ENCODE measurements at regions not wholly inside any gene's neighbourhood (a gene's known extent, or its start where the extent isn't known, plus 50 kb on each side); places are given as distances from the start of the nearest gene placed in this dataset.
"Not testable (repeated sequence)": the region's sequence is repeated elsewhere in the genome, so short reads cannot be mapped to it uniquely, and the experiment has no call there.

DNA sequence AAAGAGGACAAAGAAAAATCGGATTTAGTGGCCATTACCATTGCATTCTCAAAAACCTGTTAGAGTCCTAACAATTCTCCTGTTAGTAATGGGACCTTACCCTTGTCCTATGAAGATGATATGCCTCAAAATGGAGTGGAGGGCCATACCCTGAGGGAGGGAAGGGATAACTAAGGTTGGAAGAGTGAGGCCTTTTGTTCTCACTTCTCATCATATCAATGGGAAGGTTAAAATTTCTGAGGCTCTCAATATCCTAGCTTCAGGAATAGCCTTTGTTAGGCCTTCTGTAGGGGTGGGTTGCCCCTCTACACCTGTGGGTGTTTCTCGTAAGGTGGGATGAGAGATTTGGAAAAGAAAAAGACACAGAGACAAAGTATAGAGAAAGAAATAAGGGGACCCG, 109.4 kb upstream of the SGIP1 start:
- DNase-seq: not testable (repeated sequence)

DNA sequence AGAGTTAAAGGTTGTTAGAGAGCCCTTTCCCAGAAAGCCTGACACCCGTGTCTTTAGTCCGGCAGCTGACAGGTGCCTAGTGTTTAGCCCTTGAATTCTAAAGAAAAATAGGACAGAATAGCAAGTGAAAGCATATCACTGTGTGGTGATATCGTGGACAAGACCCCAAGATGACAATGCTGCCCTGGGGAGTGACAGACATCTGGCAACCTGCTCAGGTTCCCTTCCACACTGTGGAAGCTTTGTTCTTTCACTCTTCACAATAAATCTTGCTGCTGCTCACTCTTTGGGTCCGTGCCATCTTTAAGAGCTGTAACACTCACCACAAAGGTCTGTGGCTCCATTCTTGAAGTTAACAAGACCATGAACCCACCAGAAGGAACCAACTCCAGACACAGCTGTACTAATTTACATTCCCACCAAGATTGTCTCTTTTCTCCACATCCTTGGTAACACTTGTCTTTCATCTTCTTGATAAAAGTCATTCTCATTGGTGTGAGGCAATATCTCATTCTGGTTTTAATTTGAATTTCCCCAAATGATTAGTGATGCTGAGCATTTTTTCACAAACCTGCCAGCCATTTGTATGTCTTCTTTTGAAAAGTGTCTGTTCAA, 107.6 kb upstream of the SGIP1 start:
- no peak for DNase-seq

DNA sequence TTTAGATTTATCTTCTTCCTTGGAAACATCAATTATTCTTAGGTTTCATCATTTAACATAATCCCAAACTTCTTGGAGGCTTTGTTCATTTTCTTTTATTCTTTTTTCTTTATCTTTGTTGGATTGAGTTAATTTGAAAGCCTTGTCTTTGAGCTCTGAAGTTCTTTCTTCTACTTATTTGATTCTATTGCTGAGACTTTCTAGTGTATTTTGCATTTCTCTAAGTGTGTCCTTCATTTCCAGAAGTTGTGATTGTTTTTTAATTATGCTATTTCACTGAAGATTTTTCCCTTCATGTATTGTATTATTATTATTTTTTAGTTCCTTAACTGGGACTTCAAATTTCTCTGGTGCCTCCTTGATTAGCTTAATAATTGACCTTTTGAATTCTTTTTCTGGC, 103.1 kb upstream of the SGIP1 start:
- DNase-seq: not testable (repeated sequence)

DNA sequence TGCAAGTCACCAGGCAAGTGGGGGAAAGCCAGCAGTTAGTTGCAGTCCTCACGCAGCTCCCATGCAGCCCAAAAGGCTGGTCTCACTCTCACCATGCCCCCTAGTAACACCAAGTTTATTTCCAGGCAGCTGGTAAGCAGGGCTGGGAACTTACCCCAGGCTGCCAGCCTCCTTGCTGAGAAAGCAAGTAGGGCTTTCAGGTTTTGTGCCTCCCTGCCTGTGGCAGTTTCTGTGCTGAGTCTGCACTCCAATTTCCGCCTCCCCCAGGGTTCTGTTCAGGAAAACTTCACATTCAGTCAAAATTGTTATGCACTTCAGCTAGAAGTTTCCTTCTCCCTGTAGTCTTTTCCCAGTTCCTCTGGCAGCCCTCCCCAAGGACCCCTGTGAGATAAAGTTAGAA, 102.0 kb upstream of the SGIP1 start:
- DNase-seq: no peak

DNA sequence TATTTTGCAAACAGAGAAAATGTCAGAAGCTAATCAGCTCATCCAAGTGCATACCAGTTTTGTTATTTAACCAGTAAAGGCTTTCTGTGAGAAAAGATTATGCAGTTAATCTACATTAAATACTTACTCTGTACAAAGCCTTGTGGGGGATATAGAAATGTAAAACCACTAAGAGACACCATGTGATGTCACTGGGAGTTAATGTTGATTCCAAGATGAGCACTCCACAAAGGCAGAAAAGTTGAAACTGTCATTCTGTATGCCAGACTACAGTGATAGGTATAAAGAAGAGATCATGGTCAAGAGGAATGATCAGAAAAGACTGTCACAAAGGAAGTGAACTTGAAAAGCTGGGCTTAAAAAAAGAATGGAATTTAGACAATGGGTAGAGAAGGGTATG, 100.3 kb upstream of the SGIP1 start:
- no peak for DNase-seq

DNA sequence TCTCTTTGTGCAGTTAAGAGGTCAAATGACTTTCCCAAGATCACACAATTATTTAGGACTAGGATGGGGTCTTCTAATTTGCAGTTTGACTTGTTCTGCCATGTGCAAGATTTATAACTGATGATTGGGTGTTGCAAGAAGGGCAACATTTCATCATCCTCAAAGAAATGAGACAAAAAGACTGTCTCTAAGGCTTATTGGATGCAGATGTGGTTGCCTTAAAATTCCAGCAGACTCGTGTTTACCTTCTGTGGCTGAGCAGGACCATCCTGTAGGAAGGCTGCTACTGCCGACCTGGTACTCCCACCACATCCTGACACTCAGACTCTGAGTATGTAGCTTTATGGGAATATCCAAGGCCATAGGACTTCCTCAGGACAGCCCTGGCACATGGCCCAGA, 99.9 kb upstream of the SGIP1 start:
- no peak for DNase-seq

DNA sequence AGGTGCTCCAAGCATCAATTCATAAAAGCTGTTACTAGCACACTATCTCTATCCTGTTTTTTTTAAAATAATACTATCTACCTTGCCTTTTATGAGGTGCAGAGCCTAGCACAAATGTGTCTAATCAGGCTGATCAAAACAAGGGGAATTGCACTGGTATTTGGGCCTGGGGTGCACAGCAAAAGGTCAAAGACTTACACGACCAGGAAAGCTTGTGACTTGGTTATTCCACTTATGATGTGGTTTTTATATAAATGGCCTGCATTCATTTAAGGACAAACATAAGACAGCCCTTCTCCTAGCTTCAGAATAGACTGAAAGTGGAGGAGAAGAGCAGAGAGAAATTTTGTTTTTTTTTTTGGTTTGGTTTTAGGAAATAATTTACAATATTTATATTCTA, 98.4 kb upstream of the SGIP1 start:
- DNase-seq: no peak

DNA sequence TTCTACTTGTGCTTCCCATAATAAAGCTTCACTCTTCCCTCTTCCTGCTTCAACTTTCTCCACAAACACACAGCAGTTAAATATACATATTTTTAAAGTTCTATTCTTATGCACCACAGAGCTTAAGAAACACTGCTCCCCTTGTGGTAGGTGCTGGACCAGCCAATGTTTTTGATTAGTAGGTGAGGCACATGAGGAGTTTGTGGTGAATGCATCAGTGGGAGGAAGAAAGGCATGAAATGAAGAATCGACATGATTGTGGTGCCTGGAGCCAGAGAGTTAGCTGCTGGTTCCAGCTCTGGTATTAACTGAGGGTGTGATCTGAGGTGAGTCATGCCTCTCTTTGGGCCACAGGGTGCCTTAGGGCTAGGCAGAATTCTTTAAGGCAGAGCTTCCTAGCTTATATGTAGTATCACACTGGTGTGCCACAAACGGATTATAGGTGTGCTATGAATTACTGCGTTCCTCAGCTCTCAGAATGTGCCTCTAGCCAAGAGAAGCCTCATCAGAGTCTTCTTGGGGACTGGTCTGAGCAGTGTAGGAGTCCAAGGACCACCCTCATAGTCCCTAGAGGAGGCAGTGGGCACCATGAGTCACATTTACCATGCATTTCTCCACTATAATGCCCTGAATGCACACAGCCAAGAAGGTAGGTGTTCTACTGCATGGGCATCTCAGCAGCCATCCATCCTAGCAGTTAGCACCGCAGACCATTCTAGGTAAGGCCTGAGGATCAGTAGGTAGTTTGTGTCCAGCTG, 97.4 kb upstream of the SGIP1 start:
- no peak for DNase-seq

DNA sequence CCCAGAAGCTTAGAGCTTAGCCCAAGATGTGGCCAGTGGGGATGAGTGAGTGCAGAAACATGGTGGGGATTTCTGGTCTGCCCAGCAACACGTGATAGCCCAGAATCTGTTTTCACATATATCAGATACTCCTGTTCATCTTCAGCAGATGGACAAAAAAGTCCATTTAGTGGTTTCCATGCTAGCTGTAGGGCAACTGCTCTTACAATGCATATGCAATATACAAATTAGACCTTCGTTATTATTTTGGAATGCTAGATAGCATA, 96.9 kb upstream of the SGIP1 start:
- no peak for DNase-seq

DNA sequence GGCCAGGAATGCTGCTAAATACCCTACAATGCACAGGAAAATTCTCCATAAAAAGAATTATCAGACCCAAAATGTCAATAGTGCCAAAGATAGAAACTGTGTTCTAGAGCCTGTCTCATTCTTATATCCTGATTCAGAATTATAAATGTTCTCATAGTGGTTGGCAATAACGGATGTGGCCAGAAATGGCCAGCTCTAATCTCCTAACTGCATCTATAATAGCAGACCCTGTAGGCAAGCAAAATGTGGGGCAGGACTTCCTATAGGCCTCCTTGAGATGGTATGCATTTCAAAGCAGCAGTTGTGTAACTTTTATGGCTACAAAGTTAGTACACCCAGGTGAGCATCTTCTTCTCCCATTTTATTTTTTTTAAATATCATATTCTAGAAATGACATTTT, 95.9 kb upstream of the SGIP1 start:
- no peak for DNase-seq

DNA sequence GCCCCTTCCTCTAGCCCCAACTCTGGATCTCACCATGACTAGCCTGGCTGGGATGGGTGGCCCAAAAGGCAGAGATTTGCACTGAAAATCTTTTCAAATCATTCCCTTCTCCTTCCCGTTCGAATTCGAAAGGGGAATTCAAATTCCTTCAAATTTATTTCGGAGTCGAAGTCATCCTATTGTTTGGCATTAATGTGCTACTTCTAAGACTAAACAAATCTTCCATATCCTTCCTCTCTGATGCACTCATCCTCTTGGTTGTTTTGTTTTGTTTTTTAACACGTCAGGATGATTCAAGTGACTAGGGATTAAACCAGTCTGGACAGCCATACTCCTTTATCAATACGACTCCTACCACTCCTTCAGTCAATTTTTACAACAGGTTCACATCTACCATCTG, 95.5 kb upstream of the SGIP1 start:
- DNase-seq: no peak

DNA sequence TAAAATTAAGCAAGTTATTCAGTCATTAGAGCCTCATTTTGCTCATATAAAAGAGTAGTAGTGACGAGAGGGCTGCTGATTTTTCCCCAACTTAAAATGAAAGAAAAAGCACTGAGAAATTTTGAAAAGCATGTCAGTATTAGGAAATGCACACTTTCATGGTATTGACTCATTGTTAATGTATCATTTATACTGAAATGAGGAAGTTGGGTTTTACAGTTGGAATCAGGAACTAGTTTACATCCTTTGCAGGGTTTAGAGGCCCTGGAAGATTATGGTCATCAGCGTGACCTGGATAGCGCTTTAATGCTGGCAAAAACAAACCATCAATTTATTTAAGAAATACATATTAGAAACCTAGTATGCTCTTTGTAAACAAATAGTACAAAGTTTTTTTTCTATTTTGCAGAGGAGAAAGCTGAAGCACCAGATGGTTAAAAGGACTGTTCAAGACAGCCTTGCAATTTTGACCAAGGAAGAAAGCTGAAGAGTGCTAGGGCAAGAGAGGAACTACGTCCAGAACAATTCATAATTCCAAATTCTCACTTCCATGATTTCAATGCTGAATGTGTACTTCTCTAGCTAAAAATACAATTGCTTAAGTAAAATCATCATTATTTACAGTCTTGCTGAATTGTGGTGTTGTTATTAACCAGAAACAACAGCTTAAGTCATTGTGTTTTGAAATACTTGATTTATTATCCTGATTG, 94.8 kb upstream of the SGIP1 start:
- no peak for DNase-seq

DNA sequence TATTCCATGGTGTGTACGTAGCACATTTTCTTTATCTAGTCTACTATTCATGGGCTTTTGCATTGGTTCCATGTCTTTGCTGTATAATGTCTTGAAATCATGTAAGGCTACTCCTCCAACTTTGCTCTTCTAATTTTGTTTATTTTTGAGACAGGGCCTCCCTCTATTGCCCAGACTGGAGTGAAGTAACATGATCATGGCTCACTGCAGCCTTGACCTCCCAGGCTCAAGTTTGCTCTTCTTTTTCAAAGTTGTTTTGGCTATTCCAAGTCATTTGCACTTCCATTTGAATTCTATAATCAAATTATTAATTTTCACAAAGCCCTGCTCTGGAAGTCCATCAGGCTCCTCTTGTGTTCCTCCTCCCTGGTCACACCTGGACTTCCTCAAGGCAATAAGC, 90.2 kb upstream of the SGIP1 start:
- no peak for DNase-seq

DNA sequence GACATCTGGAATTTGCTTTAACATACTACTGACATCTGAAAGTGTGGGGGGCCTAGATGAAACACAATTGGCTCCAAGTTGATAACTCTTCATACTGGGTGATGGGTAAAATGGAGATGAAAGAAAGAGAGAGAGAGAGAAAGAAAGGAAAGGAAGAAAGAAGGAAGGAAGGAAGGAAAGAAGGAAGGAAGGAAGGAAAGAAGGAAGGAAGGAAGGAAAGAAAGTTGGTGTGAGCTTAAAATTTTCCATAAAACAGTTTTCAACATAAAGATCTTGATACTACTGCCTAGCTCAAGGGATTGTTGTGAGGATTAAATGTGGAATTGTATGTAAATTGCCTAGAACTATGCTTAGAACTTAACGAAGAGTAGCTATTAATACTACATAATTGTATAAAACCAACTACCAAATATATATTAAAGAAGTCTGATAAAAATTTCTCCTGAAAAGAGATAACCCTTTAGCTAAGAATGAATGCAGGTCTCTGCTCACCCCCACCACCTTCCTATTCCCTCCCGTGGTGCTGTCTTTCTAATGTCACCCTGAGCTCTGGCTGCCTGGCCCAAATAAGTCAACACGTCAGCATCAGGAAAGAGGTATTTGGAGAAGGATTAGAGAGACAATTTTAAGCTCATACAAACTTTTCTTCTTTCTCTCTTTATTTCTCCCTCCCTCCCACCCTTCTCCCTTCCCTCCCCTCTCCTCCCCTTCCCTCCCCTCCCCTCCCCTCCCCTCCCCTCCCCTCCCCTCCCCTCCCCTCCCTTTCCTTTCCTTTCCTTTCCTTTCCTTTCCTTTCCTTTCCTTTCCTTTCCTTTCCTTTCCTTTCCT, 89.3 kb upstream of the SGIP1 start:
- DNase-seq: no peak

DNA sequence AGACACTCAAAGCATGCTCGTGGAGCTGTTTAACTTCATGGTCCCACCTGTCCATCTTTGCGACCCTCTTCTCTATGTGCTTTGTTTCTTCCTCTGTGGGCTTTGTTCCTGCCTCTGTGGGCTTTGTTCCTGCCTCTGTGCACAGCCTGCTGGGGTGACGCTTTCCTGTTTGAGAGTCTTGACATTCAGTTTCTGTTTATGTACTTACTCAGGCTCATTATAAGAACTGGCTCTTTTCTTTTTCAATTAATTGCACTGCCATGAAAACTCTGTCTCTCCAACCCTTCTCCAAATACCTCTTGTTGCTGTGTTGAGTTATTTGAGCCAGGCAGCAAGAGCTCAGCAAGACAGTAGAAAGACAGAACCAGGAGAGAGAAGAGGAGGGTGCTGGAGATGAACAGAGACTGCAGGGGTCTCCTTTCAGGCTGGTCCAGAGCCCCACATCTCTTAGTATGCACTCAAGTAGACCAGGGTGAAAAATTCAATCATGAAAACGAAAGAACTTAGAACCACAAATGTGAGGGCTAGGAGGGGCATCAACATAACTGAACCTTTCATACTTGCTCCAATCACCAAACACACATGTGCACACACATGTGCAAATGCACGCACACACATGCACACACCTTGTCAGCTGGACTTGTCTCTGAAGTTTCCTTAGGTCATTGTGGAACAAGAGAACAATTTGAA, 88.3 kb upstream of the SGIP1 start:
- no peak for DNase-seq

DNA sequence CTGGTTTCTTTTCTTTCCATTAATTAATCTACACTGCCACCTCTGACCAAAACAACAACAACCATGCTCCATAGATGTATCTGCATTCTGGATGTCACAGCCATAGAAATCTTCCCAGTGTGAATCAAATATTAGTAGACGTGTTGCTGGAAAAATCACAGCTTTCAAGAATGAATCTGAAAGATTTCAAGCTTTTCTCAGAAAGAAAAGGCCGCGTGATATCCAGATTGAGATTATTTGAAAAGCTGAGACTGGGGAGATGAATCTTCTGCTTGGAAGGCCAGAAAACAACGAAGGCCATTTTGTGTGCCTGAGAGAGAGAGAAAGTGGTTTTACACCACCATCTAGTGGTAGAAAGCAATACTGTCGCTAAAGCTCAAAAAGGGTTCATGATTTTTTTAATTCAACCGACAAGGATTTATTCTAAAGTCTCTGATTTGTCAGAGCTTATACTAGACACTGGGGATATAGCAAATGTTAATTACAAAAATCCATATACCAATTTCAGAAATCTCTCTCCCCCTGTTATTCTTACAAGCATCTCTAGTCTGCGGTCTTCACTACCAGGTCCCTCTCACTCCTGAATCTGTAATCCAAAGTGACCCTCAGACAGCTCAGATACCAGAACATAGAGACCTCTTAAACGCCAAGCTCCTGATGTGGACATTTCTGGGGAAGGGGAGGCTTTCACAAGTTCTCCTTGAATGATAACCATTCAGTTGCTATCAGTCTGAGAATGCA, 87.5 kb upstream of the SGIP1 start:
- peak; percentile 69 for DNase-seq

DNA sequence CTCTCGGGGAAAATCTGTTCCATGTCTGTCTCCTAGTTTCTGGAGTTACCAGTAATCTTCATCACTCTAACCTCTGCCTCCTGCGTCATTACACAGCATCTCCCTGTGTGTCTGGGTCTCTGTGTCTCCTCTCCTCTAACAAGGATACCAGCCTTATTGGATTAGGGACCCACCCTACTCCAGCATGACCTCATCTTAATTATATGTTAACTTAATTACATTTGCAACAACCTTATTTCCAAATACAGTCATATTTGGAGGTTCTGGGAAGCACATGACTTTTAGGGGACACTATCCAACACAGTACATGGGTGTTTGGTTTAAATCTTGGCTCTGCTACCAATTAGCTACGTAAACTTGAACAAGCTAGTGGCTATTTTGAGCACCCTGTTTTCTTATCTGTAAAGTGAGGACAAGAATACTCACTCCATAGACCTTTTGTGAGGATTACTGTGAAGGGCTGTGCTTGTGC, 83.9 kb upstream of the SGIP1 start:
- no peak for DNase-seq

DNA sequence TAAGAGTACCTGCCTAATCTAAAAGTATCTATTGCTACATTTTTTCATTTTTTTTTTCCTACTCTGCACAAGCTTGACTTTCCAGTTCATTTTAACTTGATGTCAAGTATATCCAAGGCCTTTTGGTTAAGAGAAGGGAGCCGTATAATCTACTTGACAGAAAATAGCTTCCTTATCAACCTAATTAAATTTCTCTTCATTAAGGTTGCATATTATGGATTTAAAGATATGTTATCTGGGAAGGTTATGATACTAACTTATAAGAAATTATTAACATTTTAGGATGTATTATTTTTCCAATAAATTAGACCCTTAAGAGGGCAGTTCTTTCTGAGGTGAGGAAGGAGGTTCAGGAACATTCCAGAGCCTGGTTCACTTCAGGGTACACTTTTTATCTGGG, 83.1 kb upstream of the SGIP1 start:
- no peak for DNase-seq

DNA sequence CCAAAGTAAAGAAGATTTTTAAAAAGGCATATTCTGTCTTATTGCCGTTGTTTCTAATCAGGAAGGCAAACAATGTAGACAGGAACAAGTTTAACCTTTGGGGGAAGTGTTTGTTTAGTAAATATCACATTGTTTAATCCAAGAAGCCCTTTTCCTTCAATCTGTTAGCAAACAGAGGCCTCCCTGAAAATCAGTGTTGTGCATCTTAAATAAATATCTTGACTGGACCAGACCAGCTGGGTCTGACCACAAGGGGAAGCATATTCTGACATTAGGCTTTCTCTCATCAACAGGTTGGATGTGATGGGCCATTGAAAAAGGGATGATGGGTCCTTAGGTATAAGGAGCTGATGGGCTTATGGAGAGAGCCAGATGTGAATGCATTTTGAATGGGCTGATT, 81.8 kb upstream of the SGIP1 start:
- no peak for DNase-seq

DNA sequence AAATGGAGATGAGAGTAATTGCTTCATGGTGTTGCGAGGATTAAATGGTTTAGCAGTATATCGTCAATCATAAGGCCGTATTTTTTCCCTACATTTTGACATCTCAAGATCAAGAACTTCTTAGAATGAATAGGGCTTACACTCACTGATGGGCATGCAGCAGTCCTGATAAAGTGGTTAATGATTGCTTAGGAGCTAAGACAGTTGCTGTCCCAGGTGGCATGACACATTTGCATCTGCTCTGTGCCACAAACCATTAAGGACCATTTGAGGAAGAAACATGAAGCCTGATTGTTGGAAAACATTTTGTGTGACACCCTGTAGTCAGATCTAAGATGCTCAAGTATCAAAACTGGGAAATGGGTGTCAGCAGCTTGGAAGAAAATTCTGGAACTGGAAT, 81.0 kb upstream of the SGIP1 start:
- DNase-seq: no peak

DNA sequence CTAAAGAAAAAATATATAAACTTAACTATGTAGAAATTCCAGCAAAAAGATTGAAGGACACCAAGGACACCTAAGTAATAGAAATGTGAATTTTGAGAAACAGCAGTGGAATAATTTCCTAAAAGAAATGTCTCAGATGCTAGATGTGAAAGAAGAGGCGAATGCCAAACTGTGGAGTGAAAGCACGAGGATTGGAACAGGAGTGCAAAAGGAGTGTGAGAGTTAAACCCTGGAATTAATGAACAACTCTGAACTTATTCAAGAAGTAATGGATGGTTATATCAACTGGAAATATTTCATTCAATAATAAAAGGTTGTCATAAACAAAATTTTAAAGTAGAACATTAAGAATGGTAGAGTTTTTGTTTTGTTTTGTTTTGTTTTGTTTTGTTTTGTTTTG, 78.5 kb upstream of the SGIP1 start:
- no peak for DNase-seq

DNA sequence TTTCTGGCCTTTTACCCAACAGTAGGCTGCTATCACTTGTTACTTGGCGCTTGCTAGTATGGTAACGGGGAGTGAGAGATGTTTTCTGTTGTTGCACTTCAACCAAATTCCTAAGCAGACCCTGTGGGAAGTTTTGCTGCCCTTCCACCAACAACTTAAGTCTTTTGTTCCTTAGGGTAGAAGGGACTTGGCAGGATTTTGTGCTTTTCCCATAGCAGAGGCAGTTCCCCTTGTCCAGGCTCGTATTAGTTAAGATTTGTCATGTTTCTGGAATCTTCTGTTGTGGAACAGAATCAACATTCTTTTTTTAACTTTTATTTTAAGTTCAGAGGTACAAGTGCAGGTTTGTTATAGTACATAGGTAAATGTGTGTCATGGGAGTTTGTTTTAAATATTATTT, 73.2 kb upstream of the SGIP1 start:
- no peak for DNase-seq

All from NCI-H2227 treated with DMSO at 0.1 percent for 48 hours (cell line).